Fibroblast of skin of left quadriceps (primary cell): ENCODE measurements at regions not wholly inside any gene's neighbourhood (a gene's known extent, or its start where the extent isn't known, plus 50 kb on each side); places are given as distances from the start of the nearest gene placed in this dataset.
"Not testable (repeated sequence)": the region's sequence is repeated elsewhere in the genome, so short reads cannot be mapped to it uniquely, and the experiment has no call there.

Source experiments
- DNase-seq, 2 experiments: peaks; one replicate each; pipeline ENCODE4 v3.0.0-alpha.2; 2013; ENCODE audit warnings: low read depth in 2 of 2

DNA sequence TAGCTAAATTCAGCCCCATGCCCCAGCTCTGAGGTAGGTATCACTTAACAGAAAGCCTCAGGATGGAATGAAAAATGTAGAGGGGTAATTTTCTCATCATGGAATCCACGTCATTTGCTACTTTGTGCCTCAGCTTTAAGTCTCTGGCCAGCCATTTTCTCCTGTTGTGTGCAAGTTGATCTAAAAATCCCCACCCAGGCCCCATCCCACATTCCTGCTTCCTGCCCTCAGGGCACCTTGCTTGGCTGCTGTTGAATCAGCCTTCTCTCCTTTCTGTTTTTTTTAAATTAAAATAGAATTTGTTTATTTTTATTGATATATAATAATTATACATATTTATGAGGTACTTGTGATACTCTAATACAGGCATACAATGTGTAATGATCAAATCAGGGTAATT lies 179.9 kb upstream of the TSHZ3 start:
- no peak for DNase-seq

DNA sequence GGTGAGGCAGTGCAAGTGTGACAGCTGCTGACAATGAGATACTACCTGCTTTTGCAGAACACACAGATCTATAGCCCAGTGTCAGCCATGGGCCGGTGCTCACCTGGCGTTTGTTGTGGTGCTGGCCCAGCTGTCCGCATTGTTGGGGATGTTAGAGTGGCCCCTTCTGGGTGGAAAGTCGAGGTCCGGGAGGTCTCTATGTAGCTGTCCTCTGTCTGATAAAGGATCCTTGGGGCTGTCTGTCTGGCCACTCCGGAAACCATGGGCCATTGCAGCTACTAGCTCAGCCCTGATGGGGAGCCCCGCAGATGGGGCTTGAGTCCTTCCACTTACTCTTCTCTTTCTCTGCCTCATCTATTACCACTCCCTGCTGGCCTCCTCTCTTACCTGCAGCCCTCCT lies 181.5 kb upstream of the TSHZ3 start:
- no peak for DNase-seq

DNA sequence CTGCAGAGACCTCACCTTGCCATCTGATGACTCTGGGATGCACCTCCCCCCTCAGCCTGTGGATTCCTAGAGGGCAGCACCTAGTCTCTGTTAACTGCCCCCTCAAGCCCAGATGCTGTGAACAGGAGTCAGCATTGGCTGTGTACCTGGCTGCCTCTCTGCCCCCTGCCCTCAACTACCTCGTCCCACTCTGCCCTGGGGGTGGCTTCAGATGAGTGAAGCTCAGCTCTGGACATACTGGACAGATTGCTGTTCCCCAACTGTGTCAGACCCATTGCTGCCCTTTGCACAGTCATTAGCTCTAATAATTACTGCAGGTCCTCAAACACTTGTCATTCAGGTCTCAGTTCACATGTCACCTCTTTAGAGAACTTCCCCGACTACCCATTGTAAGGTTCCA lies 182.1 kb upstream of the TSHZ3 start:
- DNase-seq: no peak

DNA sequence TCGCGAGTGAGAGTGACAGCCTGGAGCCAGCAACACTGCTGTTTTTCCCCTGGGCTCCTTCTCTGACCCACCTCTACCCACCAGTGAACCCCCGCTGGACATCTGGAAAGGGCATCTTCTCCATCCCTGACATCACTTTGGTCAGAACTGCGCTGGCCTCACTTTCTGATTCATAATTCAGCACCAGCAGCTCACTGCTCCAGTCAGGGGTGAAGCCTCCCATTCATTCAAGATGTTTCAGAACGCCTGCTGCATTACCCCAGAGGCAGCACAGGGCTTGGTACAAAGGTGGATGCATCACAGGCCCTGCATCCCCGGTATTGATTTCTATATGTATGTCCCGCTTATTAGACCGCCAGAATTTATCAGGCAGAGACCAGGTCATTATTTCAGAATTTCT lies 182.8 kb upstream of the TSHZ3 start:
- no peak for DNase-seq

DNA sequence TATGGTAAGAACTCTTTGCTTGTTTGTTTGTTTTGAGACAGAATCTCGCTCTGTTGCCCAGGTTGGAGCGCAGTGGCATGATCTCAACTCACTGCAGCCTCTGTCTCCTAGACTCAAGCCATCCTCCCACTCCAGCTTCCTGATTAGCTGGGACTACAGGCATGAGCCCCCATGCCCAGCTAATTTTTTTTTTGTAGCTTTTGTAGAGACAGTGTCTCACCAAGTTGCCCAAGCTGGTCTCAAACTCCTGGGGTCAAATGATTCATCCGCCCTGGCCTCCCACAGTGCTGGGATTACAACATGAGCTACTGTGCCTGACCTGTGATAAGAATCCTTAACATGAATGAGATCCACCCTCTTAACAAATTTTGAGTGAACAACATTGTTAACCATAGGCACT lies 183.9 kb upstream of the TSHZ3 start:
- DNase-seq: no peak

DNA sequence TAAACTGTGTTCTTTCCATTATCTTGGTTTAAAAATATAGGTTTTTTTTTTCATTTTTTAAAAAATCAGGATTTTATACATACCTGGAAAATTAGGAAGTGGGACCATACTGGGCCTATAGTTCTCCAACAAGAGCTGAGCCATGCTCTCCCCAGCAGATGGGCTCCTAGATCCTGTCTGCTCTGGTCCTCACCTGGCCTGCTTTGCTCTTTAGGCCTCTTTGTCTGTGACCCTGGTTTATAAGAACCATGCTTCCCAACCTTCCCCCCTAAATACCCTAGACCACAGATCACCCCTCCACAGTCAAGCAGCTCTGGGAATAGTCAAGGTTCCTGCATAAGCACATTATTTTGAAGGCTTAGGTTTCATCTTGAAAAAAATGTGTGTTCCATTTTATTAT lies 185.0 kb upstream of the TSHZ3 start:
- DNase-seq: no peak

DNA sequence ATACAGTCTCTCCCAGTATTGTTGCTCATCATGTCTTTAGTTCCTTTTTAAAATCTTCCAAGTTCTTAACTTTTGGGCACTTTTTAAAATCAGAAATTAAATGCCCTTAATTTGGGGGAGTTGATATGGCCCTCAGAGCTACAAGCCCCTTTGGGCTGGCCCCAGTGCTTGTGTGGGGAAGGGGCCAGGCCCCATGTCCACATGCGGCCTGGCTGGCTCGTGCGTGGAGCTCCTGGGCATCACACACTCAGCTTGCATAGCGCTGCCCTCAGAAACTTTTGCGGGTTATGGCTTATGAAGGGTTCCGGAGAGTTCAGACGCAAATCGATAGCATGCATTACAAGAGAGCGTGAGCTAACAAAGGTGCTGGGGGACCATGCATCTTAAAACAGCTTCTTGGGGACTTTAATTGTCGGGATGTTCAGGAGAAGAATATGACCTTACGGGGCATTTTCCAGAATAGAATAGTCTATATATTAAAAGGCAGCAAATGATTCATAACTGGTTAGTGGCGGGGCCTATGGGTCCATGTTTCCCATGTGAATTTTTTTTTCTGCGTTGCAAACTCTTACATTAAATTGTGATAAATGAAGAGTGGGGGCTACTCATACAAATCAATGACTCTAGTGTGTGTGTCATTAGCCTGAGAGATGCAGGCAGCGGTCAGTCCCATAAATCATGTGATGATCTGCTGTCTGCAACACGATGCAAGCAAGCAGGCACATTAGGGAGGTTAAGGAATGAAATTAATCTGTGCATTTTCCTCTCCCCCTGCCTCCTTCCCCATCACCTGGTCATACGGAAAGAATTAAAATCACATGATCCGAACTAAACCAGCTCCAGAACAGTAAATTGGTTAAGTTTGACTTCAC lies 185.8 kb upstream of the TSHZ3 start:
- DNase-seq: no peak

DNA sequence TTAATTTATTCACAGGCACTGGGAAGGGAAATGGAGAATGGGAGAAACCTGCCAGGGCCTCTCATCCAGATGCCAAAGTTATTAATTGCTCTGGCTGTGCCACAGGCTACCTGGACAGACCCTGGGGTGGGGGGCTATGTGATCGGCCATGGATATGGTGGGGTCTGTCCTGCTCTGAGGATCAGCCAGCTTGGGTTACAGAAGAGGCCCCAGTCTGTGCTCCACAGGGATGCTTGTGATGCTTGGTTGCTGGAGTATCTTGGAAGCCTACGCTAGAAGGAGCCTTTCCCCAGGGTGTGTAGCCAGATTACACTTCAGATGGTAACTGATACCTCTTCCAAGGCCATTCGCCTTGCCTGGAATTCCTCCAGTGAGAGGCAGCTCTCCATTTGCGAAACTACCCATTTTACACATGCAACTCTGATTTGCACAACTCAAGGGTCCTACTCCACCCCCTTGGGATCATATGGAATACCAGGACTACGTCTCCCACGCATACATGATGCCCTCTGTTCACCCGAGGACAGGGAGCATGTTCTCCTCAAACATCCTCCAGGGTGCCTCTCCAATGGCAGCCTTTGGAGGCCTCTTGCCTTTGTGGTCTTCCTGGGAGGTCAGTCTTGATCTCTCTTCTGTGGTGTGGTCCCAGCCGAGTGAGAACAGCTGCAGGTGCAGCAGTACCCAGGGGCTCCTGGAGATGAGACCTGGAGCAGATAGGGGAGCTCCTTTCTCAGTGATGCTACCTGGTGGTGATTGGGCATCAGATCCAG lies 186.6 kb upstream of the TSHZ3 start:
- no peak for DNase-seq

DNA sequence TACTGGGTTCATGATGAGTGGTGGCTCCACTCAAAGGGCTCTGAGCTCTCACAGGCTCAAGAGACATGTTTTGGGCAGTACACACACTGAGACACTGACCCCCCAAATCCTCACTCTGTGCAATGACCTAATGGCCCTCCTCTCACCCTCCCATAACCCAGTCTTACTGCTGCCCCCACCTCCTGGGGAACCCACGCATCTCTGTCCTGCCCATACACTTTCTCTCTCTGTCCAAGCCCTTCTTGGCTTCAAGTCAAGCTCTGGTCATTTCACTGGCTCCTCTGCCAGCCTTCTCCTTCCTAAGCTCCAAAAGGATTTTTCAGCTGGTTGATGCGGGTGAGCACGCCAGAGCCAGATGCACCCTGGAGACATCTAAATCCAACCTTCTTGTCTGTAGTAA lies 187.9 kb upstream of the TSHZ3 start:
- no peak for DNase-seq

DNA sequence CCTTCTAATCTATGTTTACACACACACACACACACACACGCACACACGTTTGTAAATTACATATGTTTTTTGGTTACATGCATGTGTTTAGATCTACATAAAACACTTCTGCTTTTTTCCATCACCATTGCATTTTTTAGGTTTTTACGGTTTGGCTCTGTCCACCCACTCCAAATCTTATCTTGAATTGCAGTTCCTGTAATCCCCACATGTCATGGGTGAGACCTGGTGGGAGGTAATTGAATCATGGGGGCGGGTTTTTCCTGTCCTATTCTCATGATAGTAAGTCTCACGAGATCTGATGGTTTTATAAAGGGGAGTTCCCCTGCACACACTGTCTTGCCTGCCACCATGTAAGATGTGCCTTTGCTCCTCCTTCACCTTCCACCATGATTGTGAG lies 188.7 kb upstream of the TSHZ3 start:
- DNase-seq: not testable (repeated sequence)

DNA sequence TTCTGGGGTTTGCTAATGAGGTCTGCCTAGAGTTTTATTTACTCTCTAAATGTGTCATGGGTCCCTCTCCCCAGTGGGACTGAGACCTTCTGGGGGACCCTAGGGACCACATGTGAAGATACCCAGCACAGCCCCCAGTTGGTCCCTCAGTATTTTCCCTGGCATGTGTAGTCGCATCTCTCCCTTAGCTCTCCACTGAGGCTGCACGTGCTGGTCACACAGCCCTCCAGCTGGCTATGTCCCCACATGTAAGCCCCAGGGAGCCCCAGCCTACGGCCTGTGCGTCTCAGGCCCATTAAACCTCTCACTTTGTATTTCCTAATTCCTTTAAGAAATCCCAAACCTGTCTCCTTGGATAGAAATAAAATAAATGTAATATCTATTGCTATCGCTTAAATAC lies 189.6 kb upstream of the TSHZ3 start:
- DNase-seq: no peak

DNA sequence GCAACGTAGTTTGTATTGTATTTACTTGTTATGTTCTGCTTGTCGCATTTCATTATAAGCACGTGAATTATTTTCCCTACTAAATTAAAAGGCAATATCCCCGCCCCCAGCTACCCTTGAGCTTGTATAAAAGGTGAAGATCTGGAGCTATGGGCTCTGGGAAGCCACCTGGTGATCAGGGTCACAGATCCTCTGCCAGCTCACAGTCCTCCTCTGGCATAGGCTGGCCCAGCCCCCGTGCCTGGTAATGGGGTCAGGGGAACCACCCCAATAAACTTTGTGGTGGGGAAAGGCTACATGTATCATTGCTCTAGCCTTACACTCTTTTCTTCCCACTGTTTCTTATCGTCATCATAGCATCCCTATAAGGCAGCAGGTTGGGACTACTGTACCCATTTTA lies 190.2 kb upstream of the TSHZ3 start:
- no peak for DNase-seq

DNA sequence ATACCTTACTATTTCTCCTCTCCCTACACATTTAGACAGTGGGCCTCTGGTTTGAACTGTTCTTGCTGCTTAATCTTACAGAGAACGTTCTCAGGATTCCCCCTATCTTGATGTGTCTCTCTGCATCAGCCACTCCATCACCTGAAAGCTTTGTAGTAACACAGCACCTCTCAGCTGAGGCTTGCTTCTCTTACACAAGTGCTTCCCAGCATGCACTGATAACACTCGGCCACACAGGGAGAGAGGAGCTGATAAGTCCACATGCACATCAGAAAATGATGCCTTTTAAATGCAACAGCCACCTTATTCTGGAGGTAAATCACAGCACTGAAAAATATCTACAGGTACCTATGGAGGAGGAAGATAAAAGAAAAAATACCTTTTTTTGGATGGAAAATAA lies 192.2 kb upstream of the TSHZ3 start:
- DNase-seq: no peak

DNA sequence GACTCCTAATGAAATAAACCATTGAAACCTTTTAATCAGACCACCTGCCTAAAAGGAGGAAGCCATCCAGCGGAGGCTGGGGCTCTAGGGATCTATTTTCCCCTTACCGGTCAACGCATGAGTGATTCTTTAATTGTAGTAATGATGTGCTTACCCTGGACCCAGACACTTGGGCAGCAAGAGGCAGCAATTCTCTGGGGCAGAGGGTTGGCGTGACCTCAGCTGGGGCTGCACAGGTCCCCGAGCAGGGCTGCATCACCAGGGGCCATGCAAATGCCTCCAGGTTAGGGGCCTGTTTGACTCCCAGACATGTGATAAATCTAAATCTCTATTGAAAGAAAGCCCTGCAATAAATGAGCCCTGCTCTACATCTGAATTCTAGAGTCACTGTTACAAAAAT lies 194.2 kb upstream of the TSHZ3 start:
- no peak for DNase-seq

DNA sequence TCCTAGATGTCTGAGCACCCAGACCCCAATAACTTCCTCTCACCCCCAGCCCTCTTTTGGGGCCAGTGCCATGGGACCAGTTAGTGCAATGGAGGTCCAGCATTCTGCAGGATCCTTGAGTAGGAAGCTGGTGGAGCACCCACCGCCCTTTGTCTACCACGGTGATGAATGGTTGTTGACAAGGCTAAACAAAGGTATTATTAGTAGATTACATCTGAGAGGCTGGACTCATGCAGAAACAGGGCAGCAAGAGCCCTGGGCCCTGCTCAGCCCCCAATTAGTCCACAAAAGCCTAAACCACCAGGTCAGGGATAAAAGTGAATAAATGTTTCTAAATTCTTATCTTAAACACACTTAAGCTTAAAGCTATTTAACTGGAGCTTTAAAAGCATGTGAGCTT lies 196.5 kb upstream of the TSHZ3 start:
- DNase-seq: no peak

DNA sequence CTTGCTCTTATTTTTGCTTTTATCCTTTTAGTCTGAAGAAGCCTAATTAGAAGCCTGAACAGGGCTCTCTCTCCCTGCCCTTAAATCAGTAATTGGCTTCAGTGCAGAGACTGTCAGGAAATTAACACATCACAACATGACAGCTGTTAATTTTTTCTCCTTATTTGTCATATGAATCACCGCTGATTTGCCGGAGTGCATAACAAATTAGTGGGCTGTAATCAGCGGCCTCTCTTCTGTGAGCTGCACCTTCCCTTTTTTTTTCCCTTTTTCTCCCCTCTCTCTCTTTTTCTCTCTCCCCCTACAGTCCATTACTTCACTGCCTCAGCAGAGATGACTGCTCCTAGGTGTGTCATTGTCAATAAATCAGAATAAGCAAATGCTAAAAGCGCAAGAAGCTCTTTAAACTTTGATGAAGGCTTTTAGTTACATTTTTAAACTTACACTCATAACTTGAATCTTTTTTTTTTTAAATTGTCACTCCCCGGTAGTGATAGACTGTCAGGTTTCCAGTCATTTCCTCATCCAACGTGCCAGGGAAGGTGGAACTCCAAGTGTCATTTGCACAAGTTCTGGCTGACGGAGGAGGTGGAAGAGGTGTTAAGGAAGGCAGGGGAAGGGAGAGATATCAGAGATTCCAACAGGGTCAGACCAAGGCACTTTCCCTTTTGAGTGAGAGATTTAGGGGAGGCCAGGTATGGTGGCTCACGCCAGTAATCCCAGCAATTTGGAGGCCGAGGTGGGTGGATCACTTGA lies 197.1 kb upstream of the TSHZ3 start:
- DNase-seq: no peak

DNA sequence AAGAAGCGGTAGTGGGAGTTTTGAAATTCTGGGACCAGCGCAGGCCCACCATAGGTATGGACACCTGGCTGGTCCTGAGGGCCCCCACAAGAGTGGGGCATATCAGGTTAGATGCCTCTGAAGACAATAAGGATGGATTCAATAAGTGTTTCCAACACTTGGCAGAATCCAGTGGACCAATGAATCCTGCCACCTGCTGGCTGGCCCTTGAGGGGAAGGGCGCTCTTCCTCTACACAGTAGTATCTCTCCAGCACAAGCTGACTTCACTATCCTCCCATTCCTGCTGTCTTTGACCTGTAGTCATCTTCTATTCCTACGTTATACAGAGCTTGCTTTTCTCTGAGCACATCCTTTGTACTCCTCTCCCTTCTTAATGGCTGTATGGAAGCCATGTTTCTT lies 199.7 kb upstream of the TSHZ3 start:
- DNase-seq: peak; percentile 9 to 10

DNA sequence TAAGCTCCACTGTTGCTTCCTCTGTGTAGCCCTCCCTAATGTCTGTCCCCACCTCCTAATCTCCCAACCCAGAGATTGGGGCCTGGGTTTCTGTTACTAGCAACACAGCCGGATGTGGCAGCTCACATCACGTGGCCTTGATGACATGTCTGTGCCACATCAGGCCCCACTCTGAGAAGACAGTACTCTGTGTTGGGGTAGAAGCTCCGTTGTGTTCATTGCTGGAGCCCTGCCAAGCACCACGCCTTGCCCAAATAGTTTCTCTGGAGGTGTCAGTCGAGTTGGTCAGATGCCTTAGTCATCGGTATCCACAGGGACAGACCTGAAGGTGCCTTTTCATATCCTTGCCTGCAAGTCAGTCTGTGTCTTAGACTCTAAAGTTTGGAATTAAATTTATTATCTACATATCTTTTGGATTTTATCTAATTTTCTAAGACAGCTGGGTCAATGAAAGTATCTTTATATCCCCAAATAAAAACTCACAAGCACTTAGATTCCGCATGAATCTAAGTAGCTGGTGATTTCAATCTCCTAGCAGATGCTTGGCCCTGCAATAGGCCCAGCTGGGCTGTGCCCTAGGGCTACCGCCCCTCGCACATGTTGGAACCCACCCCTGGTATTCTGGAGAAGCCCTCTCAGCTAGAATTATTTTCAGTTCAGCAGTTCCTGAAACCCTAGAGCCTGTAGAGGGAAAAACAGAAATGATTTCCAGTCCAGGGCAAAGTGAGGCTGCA lies 204.0 kb upstream of the TSHZ3 start:
- no peak for DNase-seq

DNA sequence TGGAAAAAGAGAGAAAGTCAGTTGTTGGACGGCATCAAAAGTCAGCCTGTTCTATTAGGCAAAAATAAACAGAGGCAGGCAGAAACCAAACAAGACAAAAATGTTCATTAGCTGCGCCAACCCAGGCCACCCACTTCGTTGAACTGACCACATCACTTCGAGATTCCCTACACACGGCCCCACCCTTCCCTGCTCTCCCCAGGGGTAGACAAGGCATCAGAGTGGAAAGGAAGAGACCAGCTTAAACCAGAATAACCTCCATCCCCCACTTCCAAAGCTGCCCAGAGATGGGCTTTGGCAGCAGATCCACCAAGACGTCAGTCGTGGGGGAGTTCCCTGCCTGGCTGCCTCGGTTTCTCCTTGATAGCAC lies 204.6 kb upstream of the TSHZ3 start:
- DNase-seq: no peak

DNA sequence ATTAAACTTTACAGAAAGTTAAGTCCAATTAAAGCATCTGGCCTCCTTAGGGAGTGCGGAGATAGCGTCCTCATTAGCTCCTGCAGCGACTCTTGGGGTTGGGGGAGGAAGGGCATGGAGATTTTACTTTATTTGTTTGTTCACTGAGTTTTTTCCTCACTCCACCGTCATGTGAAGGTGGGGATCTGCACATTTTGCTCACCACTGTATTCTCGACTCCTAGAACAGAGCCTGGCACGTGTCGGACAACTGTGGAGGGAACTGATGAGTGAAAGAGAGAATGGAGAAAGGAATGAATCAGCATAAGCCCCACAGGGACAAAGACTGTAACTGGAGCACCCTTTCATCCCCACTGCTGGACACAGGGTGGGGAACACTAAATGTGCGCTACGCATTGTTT lies 205.1 kb upstream of the TSHZ3 start:
- DNase-seq: no peak

DNA sequence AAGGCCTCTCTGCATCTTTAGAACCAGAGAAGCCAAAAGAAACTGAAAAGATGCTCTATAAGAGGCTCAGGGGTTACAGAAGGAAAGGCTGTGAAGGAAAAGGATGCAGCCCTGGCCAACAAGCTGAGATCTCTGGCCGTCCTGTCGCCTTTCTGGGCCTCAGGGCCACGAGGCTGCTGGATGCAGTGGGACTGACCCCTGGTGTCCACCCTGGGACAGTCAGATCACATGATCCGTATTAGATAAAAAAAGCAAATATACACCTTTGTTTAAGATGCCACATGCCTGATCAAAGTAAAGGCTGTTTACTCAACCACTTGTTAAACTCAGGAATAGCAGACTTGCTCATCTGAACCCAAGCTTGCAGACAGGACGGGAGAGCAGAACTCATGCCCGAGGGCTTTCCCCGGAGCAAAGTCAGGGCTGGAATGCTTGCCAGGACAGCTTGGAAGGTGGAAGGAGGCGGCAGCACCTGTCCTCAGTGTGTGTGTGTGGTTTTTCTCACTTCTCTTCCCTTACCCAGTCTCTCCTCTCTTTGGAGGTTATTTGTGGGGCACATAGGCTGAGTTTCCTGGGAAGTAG lies 206.5 kb upstream of the TSHZ3 start:
- DNase-seq: no peak

DNA sequence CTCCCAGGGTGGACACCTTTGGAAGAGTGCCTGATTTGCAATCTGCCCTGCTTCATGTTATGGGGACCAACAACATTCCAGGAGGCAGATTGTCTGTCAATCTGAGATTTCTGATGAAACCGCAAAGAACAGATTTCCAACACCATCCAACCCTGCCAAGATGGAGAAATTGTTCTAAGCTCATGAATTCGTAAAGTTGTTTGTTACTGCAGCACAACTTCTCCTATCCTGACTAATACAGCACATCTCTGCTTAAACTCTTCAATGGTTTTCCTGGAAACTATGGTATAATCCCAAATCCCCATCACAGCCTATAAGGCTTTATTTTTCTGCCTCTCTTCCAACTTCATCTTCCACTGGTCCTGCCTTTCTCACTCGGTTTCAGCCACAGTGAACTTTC lies 210.3 kb upstream of the TSHZ3 start:
- DNase-seq: no peak
